ENCODE measurements at regions not wholly inside any gene's neighbourhood (a gene's known extent, or its start where the extent isn't known, plus 50 kb on each side); places are given as distances from the start of the nearest gene placed in this dataset.
A peak's percentile ranks its signal among the peaks of the same experiment; 100 is the strongest.

GRCh38 chr9:134258332-134258731 is 67.9 kb upstream of the RXRA start:
- Mint-ChIP-seq H3K4me3 (no peak overlapping the region), H3K4me1 (no peaks in the 10 kb centered on the region), H3K27ac (no peak overlapping the region), H3K9me3 (no peaks in the 10 kb centered on the region), H3K36me3 (no peaks in the 10 kb centered on the region), H3K27me3 (no peaks in the 10 kb centered on the region)

- Mint-ChIP-seq H3K4me3 (no peak overlapping the region), H3K27ac (no peak overlapping the region), H3K9me3 (no peaks in the 10 kb centered on the region), H3K4me1 (no peaks in the 10 kb centered on the region), H3K36me3 (no peaks in the 10 kb centered on the region), H3K27me3 (no peaks in the 10 kb centered on the region)
Measured at GRCh38 chr9:134258828-134259546, 67.3 kb upstream of the RXRA start.

DNA sequence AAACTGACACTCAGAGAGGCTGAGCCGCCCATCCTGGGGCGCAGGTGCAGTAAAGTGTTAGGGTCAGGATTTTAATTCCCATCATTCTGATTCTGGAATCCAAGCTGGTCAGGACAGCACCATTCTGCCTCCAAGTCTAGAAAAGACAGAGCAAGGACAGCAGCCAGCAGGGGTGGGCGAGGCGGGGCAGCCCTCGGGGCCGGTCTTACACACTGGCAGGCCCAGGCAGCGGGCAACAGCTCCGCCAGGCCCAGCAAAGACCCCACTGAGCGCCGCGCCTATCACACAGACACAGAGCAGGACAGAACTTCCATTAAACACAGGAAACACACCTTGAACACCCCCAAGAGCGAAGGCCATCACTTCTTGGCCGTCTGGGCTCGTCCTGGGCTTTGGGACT is 66.5 kb upstream of the RXRA start:
- Mint-ChIP-seq H3K9me3 (no peaks in the 10 kb centered on the region), H3K4me1 (no peaks in the 10 kb centered on the region), H3K4me3 (no peak overlapping the region), H3K36me3 (no peaks in the 10 kb centered on the region), H3K27ac (no peak overlapping the region), H3K27me3 (no peaks in the 10 kb centered on the region)

GRCh38 chr9:134260801-134261200 is 65.5 kb upstream of the RXRA start:
- H3K4me1 Mint-ChIP-seq, result no peaks in the 10 kb centered on the region
- no peaks in the 10 kb centered on the region for H3K36me3 Mint-ChIP-seq
- peaks cover 1% of the 10 kb centered on the region for H3K27me3 Mint-ChIP-seq
- H3K4me3 Mint-ChIP-seq, result no peak overlapping the region
- no peak overlapping the region for H3K27ac Mint-ChIP-seq
- no peaks in the 10 kb centered on the region for H3K9me3 Mint-ChIP-seq

GRCh38 chr9:134262035-134262434 is 64.2 kb upstream of the RXRA start:
- H3K27me3 Mint-ChIP-seq, result peaks cover 7% of the 10 kb centered on the region
- no peak overlapping the region for H3K27ac Mint-ChIP-seq
- no peak overlapping the region for H3K4me3 Mint-ChIP-seq
- no peaks in the 10 kb centered on the region for H3K9me3 Mint-ChIP-seq
- H3K4me1 Mint-ChIP-seq, result no peaks in the 10 kb centered on the region
- H3K36me3 Mint-ChIP-seq, result no peaks in the 10 kb centered on the region

- Mint-ChIP-seq H3K4me3 (no peak overlapping the region), H3K27ac (no peak overlapping the region), H3K27me3 (peaks cover 7% of the 10 kb centered on the region), H3K4me1 (no peaks in the 10 kb centered on the region), H3K36me3 (no peaks in the 10 kb centered on the region), H3K9me3 (no peaks in the 10 kb centered on the region)
Measured at GRCh38 chr9:134263596-134263995, 62.7 kb upstream of the RXRA start.

DNA sequence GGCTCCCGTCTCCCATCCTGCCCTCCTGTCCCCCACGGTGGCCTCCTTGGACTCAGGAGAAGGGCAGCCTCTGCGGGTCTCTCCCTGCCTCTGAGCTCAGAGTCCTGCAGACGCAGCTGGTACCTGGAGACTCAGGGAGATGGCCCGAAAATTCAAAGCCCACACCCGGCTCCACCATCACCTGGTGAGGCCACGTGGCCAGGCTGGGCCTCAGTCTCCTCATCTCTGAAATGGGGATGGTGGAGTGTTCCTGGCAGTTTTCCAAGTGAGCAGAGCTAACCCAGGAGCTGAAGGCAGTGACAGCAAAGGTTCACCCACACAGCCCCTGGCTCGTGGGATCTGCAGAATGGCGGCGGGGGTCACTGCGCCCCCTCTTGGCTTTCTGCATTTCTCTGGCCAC is 62.1 kb upstream of the RXRA start:
- Mint-ChIP-seq H3K4me3 (no peak overlapping the region), H3K27me3 (peaks cover 7% of the 10 kb centered on the region)

DNA sequence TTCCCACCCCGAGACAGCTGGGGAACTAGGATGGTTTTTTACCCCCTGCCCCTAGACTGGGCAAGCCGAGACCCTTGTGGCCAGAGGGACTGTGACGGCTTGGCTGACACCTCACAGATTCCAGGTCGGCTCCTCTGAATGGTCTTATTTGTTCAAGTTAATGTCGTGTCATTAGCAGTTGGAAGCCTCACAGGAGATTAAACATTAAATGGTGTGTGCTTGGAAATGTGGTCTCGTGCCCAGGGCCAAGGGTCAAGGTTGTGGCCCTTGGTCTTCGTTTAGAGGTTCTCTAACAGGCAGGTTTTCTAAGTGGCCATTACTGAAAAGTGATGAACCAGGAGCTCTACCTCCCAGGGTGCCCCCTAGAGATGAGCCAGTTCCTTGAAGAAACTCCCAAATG is 61.2 kb upstream of the RXRA start:
- Mint-ChIP-seq H3K9me3 (no peaks in the 10 kb centered on the region), H3K4me3 (no peak overlapping the region), H3K27ac (no peak overlapping the region), H3K4me1 (no peaks in the 10 kb centered on the region), H3K36me3 (no peaks in the 10 kb centered on the region), H3K27me3 (peaks cover 7% of the 10 kb centered on the region)

More for the DNA sequence above, 62.1 kb upstream of the RXRA start:
- Mint-ChIP-seq H3K36me3 (no peaks in the 10 kb centered on the region), H3K9me3 (no peaks in the 10 kb centered on the region), H3K4me1 (no peaks in the 10 kb centered on the region), H3K27ac (no peak overlapping the region)

DNA sequence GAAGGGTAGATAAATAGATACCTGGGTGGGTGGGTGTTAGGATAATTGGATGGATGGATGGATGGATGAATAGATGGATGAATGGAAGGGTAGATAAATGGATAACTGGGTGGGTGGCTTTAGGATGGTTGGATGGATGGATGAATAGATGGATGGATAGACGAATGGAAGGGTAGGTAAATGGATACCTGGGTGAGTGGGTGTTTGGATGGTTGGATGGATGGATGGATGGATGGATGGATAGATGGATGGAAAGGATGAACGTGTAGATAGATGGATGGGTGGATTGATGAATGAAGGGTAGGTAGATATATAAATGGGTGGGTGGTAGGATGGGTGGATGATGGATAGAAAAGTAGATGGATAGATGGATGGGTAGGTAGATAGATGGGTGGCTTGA is 59.8 kb upstream of the RXRA start:
- Mint-ChIP-seq H3K27ac (peak overlapping the region; percentile 37), H3K9me3 (no peaks in the 10 kb centered on the region), H3K4me1 (no peaks in the 10 kb centered on the region), H3K36me3 (no peaks in the 10 kb centered on the region), H3K27me3 (peaks cover 7% of the 10 kb centered on the region), H3K4me3 (no peak overlapping the region)

DNA sequence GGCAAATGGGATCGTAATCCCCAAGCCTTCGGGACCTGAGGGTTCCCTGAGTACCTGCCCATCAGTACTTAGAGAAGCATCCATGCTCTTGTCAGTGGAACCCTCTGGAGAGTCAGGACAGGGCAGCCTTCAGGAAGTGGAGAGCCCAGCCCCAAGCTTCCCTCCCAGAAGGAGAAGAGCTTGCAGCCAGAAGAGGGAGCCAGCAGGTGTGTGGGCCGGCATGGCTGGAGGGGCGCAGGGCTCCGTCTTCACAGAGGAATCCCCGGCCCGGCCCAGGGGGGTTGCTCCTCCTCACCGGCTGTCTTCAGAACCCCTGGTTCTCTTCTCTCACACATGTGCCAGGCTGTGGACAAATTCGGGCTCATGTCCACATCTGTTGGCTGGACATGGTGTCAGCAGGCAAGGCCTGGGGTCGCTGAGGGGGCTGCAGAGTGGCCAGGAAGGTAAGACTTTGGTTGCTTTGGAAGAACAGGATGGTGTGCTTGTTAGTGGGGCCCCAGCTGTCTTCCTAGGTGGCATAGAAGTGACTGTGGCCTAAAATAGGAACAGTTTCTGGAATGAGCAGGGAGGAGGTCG is 58.9 kb upstream of the RXRA start:
- H3K4me3 Mint-ChIP-seq, result no peak overlapping the region
- H3K36me3 Mint-ChIP-seq, result no peaks in the 10 kb centered on the region
- no peak overlapping the region for H3K27ac Mint-ChIP-seq
- no peaks in the 10 kb centered on the region for H3K4me1 Mint-ChIP-seq
- H3K9me3 Mint-ChIP-seq, result no peaks in the 10 kb centered on the region
- peaks cover 7% of the 10 kb centered on the region for H3K27me3 Mint-ChIP-seq

- no peaks in the 10 kb centered on the region for H3K9me3 Mint-ChIP-seq
- no peaks in the 10 kb centered on the region for H3K36me3 Mint-ChIP-seq
- no peaks in the 10 kb centered on the region for H3K4me1 Mint-ChIP-seq
- no peak overlapping the region for H3K4me3 Mint-ChIP-seq
- no peak overlapping the region for H3K27ac Mint-ChIP-seq
- H3K27me3 Mint-ChIP-seq, result peaks cover 7% of the 10 kb centered on the region
Measured at GRCh38 chr9:134267881-134268724, 58.2 kb upstream of the RXRA start.

GRCh38 chr9:134268747-134269146 is 57.5 kb upstream of the RXRA start:
- Mint-ChIP-seq H3K4me3 (no peak overlapping the region), H3K4me1 (no peaks in the 10 kb centered on the region), H3K9me3 (no peaks in the 10 kb centered on the region), H3K27ac (no peak overlapping the region), H3K36me3 (no peaks in the 10 kb centered on the region), H3K27me3 (peaks cover 9% of the 10 kb centered on the region)

- Mint-ChIP-seq H3K27me3 (peaks cover 3% of the 10 kb centered on the region), H3K4me1 (no peaks in the 10 kb centered on the region), H3K27ac (no peak overlapping the region), H3K4me3 (no peak overlapping the region), H3K36me3 (no peaks in the 10 kb centered on the region), H3K9me3 (no peaks in the 10 kb centered on the region)
Measured at GRCh38 chr9:134271338-134272301, 54.6 kb upstream of the RXRA start.

- Mint-ChIP-seq H3K4me3 (no peak overlapping the region), H3K36me3 (no peaks in the 10 kb centered on the region), H3K27me3 (peaks cover 4% of the 10 kb centered on the region), H3K9me3 (no peaks in the 10 kb centered on the region), H3K27ac (no peak overlapping the region), H3K4me1 (no peaks in the 10 kb centered on the region)
Measured at GRCh38 chr9:134272302-134273023, 53.8 kb upstream of the RXRA start.

GRCh38 chr9:134273647-134274046 is 52.6 kb upstream of the RXRA start:
- Mint-ChIP-seq H3K27ac (peak overlapping the region; percentile 65), H3K9me3 (no peaks in the 10 kb centered on the region), H3K27me3 (peaks cover 4% of the 10 kb centered on the region), H3K4me3 (no peak overlapping the region), H3K4me1 (no peaks in the 10 kb centered on the region), H3K36me3 (no peaks in the 10 kb centered on the region)
